Spinal cord (tissue), 9 donors: ENCODE measurements at regions not wholly inside any gene's neighbourhood (a gene's known extent, or its start where the extent isn't known, plus 50 kb on each side); places are given as distances from the start of the nearest gene placed in this dataset.

Experiments
- DNase-seq, 6 donors: peaks; one replicate each; pipeline versions ENCODE4 v3.0.0 to v3.0.0-alpha.2; 2013 to 2015; ENCODE audit warnings: low spot score in 6 of 6, low read depth in 4 of 6
- H3K27ac ChIP-seq: one replicate; pipeline ENCODE4 v1.5.1; 2013; ENCODE audit warnings: low read depth, low read length, control low read depth
- H3K27me3 ChIP-seq: one replicate; pipeline ENCODE4 v1.6.1; 2013; ENCODE audit warnings: low read length; ENCODE audit not compliant: control insufficient read depth, insufficient read depth
- H3K36me3 ChIP-seq: one replicate; pipeline ENCODE4 v1.6.1; 2013; ENCODE audit warnings: low read length; ENCODE audit not compliant: control insufficient read depth, insufficient read depth
- H3K4me1 ChIP-seq: one replicate; pipeline ENCODE4 v1.6.1; 2013; ENCODE audit warnings: low read length; ENCODE audit not compliant: control insufficient read depth, insufficient read depth
- H3K4me3 ChIP-seq: one replicate; pipeline ENCODE4 v1.5.1; 2013; ENCODE audit warnings: low read depth, low read length, control low read depth
- H3K9me3 ChIP-seq: one replicate; pipeline ENCODE4 v1.6.1; 2013; ENCODE audit warnings: low read length; ENCODE audit not compliant: control insufficient read depth, insufficient read depth
- whole genome bisulfite sequencing: methylation state at CpG from one replicate; pipeline ENCODE4 v1.1.5; 2013; ENCODE audit warnings: missing lambda C conversion rate; ENCODE audit not compliant: insufficient coverage; 5-methylcytosine and 5-hydroxymethylcytosine counted together
- donor health status: healthy.

DNA sequence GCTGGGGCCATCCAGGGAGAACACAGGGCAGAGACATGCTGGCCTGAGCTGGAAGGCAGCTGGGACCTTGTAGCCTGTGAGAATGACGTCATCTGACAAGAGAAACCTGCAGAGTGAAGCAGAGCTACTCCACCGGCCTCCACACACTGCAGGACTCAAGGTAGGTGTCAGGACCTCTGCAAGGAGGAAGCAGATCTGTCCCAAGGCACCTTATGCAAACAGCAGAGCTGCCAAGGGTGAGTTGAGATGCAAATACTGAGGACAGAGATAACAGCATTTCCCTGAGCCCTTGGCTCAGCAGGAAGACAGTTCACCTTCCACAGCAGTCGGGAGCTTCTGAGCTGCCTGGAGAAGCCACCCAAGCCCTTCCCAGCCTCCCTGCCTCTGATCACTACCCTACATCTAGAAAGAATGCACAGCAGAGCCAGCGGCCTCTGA, 51.9 kb upstream of the IGSF9B start:
- H3K36me3 ChIP-seq, result no peaks in the 10 kb centered on the region
- no peak for DNase-seq
- WGBS, result 61% methylated on average over 2 of the region's 4 CpGs
- H3K9me3 ChIP-seq, result no peaks in the 10 kb centered on the region
- no peak overlapping the region for H3K4me3 ChIP-seq
- no peak overlapping the region for H3K27ac ChIP-seq
- peaks cover 12% of the 10 kb centered on the region for H3K4me1 ChIP-seq
- H3K27me3 ChIP-seq, result no peaks in the 10 kb centered on the region

DNA sequence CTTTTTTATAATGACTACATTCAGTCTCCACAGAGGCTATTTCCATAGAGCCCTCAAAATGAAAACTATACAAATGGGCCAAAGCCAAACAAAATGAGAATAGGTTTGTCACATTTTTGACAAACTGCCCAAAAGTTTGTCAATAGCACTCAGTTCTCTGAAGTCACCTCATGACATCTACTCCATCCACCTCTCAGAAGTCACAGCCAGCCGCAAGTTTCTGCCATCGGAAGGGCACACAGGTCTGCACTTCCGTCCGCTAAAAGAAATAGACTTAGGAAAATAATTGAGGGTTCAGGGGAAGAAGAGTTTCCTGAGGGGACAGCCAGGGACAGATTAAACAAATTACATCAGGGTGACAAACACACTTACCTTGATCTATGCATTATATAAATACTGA, 55.4 kb upstream of the JAM3 start:
- WGBS, result no CpG with 5 or more reads among the region's 4 CpGs

DNA sequence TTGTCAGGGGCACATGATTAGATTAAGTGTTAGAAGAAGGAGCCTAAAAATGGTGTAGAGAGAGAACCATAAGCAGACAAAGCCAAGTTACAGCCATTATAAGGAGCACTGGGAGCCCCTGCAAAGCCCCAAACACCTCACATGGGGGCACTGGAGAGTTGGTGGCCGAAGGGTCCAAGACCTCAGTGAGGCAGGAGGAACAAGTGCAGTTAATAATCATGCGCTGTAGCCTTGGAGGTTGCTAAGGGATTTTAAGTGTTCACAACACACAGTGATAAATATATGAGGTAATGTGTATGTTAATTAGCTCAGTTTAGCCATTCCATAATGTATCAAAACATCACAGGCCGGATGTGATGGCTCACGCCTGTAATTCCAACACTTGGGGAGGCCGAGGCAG, 54.4 kb upstream of the JAM3 start:
- H3K9me3 ChIP-seq, result no peaks in the 10 kb centered on the region
- H3K4me1 ChIP-seq, result no peaks in the 10 kb centered on the region
- no CpG with 5 or more reads among the region's 5 CpGs for WGBS
- no peak overlapping the region for H3K27ac ChIP-seq
- H3K4me3 ChIP-seq, result no peak overlapping the region
- H3K27me3 ChIP-seq, result no peaks in the 10 kb centered on the region
- peak in 1 of 6 donors; percentile 44 for DNase-seq
- no peaks in the 10 kb centered on the region for H3K36me3 ChIP-seq

More for the DNA sequence above, 55.4 kb upstream of the JAM3 start:
- H3K27ac ChIP-seq, result no peak overlapping the region
- H3K4me1 ChIP-seq, result peaks cover 4% of the 10 kb centered on the region
- no peaks in the 10 kb centered on the region for H3K9me3 ChIP-seq
- H3K36me3 ChIP-seq, result no peaks in the 10 kb centered on the region
- no peak overlapping the region for H3K4me3 ChIP-seq
- no peak for DNase-seq
- H3K27me3 ChIP-seq, result no peaks in the 10 kb centered on the region

DNA sequence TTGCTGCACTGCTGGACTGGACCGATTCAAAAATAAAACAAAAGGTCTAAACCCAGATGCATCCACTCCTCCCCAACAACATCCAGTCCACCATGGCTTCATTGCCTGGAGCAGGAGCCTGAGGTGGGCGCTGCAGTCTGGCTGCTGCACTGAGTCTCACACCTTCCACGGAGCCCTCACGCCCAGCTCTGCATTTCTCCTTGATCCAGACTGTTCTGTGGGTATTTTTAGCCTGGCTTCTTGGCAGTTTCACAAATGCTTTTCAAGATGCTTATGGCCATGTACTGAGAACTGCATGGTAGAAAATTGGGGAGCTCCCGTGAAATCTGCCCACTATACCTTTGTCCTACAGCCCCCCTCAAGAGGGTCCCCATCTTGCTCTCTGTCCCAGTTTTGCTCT, 53.3 kb upstream of the JAM3 start:
- Histone ChIP-seq H3K27me3 (no peaks in the 10 kb centered on the region), H3K27ac (no peak overlapping the region), H3K9me3 (no peaks in the 10 kb centered on the region), H3K36me3 (no peaks in the 10 kb centered on the region), H3K4me3 (no peak overlapping the region), H3K4me1 (no peaks in the 10 kb centered on the region)
- peak in 1 of 6 donors; percentile 58 for DNase-seq
- 79% methylated on average over 4 of the region's 5 CpGs for WGBS

DNA sequence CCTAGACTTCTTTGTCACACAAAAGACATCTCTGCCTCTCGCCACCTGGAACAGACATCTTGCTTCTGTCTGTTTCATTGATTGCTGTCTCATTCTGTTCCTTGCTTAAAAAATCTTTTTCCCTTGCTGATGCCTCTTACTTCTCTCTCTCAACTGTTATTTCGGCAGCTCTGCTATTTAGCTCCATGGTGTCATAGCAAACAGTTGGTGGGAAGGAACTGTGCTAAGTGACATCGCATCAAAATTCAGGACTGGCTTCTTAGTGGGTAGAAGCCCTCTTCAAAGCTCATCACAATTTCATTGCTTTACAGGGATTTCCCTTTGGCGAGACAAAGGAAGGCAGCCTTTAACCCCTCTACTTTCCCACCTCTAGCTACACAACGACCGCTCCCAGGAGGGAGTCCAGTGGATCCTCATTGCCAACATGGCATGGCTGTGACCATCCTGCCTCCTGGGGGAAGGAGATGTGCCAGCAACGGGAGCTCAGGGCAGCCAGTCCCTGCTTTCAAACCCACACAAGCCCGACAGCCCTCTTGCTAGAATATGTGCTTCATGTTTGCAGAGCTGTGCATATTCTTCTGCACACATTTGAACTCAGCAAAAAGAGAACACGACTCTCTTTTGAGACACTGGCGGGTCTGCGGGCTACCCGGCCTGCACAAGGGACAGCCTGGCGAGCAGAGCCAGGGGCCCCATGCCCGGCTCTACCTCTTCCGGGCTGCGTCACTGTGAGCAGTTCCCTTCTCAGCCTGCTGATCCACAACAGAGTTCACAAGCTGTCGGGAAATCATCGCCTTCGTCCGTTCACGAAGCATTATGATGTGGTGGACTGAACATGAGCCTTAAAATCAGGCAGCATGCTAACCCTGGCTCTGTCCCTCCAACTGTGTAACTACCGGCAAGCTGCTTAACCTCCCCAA, 51.1 kb upstream of the JAM3 start:
- DNase-seq, result peak in 1 of 6 donors; percentile 47
- Histone ChIP-seq H3K4me1 (no peaks in the 10 kb centered on the region), H3K27ac (no peak overlapping the region), H3K27me3 (no peaks in the 10 kb centered on the region), H3K36me3 (no peaks in the 10 kb centered on the region), H3K4me3 (no peak overlapping the region), H3K9me3 (no peaks in the 10 kb centered on the region)
- 83% methylated on average over 16 of the region's 22 CpGs for WGBS
